EL (cell line): ENCODE measurements at regions not wholly inside any gene's neighbourhood (a gene's known extent, or its start where the extent isn't known, plus 50 kb on each side); places are given as distances from the start of the nearest gene placed in this dataset.

ENCODE experiments used
- DNase-seq: peaks from one replicate; pipeline ENCODE4 v3.0.0-alpha.2; 2016

DNA sequence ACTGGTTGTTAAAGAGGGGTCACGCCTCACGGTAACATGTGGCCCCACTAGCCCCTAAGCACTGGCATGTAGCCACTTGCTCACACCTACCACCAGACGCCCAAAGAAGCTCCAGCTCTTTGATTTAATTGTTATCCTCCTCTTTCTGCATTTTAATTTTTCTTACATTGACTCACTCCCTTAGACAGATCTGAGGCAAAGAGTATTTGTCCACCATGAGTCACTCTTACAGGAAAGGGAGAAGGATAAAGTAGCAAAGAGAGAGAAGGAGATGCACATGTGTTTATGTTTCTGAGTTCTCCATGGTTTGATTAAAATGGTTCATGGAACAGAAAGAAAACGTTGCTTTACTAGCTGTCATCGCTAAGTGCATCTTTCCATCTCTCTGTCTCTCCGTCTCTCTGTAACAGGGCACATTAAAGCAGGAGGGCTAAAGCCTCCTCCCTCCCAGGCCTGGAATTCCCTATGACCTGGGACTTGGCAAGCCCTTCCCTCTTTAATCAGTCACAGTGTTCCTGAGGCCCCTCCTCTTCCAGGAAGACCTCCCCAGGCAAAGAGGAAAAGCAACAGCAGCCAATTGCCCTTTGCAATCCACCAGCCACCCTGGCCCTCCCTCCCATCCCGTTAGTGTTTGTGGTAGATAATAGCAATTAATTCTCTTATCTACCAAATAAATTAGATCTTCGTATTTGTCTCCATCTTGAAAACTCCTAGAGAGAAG is 112.8 kb upstream of the TSHZ2 start:
- no peak for DNase-seq

DNA sequence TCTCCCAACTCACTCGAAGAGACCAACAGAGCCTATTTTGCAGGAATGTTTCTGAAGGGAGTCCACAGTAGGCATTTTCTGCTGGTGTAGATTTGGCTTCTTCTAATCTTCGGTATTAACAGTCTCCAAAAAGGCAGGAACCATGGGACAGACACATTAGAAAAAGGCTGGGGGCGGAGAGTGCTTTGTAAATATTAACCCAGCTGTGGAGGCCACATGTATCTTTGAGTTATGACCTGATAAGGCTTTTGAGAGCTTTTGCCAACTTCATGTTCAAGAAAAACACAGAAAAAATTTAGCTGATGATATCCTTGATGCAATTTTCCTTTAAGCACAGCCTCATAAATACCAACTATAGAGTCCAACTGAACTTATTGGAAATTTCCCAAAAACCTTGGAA is 119.4 kb upstream of the TSHZ2 start:
- DNase-seq: no peak

DNA sequence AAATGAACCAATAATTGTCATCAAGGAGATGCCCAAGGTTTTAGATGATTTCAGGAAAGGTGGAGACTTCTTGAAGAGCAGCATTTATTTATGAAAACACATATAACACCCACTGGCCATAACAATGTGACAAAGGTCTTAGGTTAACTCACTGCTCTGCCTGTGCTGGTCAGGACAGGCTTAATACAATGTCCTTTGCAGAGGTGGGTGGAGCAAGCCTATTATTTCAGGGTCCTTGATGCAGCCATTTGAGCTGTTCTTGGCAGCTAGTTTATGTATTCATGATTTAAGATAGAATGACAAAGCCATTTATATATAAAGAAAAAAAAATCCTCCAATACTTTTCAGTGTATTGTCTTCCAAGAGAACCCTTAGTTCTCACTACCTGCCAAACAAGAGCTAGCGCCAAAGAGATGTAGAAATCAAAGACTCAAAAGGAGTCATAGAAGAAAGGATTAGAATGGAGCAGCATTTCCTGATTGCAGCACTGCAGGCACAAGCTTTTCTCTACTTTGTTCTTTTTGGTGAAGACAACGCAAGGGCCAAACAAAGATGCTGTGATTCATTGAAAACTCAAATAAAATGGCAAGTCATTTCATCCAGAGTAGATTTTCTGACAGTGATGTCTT is 124.3 kb upstream of the TSHZ2 start:
- no peak for DNase-seq

DNA sequence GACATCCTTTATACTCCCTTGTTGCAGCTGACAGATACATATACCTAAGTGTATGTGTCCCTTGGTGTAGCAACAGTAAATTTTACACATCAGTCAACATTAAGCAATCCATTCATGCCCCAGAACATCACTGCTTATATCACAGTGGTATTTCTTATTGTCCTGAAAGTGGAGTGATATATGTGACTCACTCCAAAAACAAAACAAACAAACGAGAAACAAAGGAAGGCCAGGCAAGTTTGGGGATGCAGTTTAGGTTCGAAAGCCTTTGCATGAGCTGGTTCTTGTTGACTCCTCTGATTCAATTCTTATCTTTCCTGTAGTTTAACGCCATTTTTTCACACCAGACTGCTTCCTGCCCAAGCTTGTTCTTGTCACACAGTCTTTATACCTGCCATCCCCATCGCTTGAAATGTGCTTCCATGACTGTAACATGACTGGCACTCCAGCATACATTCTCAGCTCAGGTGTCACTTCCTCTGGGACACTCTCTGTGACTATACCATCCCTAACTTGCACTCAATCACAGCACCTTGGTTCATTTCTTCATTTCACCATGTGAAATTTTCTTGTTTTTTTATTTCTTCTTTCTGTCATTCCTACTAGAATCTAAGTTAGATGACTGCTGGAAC is 125.0 kb upstream of the TSHZ2 start:
- DNase-seq: no peak

DNA sequence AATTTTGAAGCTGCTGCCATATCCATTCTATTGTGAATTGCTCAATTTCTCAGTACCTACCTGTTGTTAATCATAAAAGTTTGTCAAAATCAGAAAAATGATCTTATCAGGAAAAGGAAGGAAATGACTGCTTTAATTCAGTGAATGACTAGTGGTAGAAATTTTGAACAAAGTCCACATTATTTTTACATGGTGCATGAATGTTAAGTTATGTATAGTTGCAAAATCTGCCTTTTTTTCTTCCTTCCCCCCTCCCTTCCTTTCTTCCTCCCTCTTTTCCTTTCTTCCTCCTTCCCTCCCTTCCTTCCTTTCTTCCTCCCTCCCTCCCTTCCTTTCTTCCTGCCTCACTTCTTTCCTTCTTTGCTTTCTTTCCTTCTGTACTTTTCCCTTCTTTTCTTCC is 127.1 kb upstream of the TSHZ2 start:
- DNase-seq: no peak

DNA sequence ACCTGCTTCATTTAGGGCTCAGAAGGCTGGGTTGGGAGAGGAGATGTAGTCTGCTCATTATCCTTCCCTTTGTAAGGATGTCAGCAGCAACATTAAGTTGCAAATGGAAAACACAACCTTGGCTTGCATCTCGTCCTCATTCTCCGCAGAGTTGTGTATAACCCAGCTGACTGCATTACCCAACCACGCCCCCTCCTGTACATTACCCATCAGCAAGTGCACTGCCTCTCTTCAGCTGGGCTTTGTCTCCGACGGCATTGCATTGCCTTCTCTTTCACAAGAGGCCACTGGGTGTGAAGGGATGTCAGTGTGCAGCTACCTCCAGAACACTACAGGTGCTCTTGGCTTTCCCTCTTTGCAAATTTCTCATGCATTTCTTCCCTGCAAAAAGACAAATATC is 128.7 kb upstream of the TSHZ2 start:
- DNase-seq: no peak

DNA sequence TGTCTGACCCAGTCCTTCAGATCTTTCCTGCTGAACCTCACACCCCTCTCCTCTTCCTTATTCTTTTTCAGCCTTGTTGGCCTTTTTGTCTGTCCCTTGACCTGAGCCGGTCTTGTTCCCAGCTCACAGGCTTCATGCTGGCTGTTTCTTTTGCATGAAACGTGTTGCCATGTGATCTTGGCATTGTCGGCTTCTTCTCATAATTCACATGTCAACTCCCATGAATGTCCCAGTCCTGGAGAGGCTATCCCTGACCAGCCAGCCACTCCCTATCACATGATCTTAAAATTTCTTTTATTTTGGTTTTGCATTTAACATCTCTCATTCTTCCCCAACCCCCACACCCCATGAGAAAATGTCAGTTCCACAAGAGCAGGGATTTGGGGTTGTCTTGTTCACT is 131.2 kb upstream of the TSHZ2 start:
- no peak for DNase-seq

DNA sequence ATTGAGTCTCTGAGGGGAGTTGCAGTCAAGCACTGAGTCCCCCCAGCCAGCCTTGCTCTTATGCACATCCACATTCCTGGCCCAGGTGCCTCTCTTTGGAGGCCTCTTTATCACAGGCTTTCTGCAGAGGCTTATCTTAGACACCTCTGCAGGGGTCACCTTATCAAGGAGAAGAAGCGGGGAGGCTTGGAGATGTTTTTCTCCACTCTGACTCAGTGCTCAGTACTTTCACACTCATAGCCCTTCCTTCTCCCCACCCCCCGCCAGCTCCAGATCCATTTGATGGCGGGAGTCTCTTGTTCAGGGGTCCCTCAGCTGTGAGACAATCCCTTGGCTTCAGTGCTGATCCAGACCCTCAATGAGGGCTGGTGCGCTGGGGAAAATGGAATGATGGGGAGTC is 132.1 kb upstream of the TSHZ2 start:
- no peak for DNase-seq

DNA sequence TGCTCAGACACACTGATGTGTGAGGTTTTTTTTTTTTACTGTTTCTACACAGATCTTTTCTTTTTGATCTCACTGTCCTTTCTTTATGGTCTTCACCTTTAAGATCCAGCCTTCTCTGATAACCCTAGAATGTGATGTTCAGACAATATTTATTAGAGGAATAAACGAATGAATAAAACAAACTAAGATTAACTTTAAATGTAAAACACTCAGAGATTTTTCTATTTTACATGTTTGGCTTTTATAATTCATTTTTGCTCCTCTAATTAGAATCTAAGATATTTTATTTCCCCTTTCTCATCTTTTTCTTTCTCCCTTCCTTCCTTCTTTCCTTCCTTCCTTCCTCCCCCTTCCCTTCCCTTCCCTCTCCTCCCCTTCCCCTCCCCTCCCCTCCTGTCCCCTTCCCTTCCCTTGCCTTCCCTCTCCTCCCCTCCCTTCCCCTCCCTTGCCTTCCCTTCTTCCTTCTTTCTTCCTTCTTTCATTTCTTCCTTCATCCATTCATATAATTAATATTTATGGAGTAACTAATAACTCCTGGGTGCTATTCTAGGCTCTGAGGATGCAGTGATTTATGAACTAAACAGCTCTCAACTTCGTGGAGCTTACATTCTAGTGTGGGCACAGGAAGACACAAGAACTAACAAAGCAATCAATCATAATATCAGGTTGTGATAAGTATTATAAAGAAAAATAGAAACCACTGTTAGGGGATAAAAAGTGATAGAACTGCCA is 133.5 kb upstream of the TSHZ2 start:
- no peak for DNase-seq

DNA sequence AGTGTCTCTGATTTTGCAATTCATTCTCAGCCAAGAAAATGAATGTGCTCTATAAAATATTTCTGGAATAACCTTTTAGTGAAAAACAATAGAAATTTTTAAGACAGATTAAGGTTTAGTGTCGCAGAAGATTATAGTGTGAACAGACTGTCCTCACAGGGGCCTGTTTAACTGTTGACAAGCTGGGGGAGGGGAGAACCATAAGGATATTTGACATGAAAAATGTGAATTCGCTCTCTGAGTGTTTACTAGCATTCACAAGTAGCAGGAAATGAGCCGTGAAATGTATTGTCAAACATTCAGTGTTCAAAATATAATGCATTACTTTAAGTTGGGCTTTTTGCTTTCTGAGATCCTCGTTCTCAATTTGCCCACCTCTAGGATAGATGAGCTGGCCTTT is 134.8 kb upstream of the TSHZ2 start:
- no peak for DNase-seq

DNA sequence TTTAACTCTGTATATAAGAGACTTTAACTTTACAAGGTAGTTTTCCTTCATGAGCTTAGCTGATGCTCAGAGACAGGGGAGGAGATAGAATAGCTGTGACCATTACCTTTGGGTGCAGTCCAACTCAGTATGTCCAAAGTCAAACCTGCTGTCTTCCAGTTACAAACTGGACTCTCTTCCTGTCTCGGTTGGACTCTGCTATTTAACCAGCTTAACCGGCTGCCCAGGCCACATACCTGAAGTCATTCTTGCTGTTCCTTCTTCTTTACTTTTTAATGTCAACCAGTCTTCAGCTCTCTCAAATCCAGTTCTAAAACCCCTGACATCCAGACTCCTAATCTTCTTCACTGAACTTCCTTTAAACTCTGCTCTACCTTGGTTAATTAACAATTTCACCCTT is 138.3 kb upstream of the TSHZ2 start:
- no peak for DNase-seq

DNA sequence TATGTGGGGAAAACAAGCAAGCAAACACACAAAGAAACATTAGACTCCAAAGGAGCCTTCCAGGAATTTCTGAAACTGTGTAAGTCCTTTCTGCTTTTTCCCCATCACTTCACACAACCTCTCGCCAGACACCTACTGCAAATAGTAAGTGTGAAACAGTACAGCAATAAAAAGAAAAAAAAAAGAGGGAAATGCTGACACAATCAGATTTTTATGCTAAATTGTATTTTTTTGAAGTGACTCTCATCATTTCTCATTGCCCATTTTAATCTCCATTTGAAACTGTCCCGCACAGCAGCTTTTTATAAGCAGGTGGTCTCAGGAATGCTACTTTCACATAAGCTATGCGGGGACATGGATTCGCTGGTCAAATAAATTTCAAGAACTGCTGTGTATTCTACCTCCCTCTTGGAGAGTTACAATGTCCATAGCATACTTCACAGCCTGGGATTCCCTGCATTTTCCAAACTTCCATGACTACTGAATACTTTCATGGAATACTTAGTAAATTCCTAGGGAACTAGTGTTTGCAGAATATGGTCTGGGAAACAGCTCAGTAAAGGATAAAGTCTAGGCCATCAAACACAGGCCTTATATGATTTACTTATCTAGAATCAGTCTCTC is 139.9 kb upstream of the TSHZ2 start:
- no peak for DNase-seq

DNA sequence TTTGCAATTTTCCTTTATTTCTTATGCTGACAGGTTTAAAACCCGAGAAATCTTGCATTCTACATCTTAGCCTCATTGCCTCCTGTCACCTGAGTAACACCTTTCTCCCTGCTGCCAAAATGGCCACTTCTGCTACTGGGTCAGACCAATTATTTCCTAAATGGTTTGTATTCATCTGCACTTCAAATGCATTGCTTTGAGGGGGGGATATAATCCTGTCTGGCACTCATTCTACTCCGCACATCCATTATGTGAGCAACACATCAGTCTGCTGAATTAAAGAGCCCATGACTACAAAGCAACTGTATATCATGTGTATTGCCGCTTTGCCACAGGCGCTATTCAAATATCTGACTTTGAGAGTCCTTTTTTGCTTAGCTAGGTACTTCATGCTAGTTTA is 141.6 kb upstream of the TSHZ2 start:
- DNase-seq: no peak

DNA sequence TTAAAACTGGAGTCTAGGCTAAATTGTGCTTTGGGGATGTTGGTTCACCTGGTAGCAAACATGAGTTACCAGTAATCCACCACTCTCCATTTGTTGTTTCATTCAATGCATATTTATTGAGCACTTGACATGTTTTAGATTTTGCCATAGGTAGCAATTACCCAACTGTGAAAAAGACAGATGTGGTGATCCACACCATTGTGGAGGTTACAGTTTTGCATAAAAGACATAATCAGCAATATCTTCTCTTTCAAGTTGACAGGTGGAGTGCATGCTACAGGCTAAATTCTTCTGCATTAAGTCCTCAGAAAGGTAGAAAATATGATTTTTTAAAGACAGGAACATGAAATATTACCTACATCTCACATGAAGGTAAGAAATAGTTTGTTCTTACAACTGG is 143.0 kb upstream of the TSHZ2 start:
- no peak for DNase-seq

DNA sequence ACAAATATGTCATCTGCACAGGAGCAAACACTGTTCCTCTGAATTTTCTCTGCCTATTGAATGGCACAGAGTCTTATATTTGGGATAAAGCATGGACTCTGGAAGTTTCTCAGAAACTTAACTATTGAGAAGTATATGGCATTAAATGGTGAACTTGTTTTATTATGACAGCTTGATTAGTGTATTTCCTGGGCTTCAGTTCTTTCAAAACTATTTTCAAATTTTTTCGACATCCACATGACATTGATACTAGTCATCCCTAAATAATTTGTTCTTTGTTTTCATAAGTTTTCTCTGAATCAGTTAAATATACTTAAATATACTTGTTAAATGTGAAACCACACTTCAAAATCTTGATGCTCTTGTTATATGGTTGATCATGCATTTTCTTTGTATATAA is 144.0 kb upstream of the TSHZ2 start:
- no peak for DNase-seq

DNA sequence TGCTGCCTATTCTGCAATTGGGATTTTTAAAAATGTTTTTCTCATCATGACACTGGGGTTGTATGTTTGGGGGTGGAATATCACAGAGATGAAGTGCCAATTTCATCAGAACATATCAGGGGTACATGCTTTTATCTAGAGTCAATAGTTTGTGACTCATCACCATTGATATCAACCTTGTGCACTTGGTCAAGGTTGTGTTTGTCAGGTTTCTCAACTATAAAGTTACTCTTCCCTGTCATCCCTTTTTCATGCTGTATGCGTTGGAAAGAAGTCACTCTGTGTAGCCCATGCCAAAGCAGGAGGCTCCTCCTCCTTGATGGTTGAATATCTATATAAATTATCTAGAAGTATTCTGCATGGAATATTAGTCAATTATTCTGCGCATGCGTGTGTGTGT is 145.4 kb upstream of the TSHZ2 start:
- no peak for DNase-seq

DNA sequence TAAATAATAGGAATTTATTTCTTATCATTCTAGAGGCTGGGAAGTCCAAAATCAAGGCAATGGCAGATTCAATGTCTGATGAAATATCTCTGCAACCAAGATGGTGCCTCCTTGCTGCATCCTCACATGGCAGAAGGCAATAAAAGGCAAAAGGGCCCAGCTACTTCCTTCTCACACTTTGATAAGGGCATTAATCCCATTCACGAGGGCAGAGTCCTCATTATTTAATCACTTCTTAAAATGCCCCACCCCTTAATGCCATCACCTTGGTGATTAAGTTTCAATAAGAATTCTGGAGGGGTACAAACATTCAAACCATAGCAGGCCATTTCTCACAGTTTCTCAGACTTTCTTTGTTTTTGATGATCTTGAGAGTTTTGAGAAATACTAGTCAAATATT is 145.8 kb upstream of the TSHZ2 start:
- no peak for DNase-seq

DNA sequence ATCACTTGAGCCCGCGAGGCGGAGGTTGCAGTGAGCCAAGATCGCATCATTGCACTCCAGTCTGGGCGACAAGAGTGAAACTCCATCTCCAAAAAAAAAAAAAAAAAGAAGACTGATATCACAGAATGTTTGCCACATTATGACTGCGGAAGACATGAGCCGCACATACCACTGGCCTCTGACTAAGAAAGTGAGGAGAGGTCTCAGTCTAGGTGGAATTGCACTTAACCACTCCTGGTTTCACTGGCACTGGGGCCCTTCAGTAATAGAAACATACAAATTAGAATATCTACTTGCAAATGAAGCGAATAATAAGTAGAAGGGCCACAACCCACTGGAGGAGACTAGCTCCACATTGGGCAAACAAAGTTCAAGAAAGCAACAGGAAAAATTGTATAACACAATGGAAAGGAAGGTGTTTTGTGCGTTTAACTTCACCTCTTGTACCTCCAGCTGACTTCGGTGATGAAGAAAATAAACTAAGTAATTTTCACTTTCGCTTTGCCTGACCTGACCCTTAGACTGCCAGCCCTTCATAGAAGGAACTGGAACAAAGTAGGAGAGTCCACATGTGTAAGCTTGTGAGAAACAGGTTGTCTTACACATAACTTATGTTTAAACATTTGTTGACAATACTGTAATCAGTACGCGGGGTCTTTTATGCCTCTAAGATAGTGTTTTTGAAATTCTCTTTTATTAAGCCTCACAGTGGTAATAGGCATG is 147.5 kb upstream of the TSHZ2 start:
- no peak for DNase-seq

DNA sequence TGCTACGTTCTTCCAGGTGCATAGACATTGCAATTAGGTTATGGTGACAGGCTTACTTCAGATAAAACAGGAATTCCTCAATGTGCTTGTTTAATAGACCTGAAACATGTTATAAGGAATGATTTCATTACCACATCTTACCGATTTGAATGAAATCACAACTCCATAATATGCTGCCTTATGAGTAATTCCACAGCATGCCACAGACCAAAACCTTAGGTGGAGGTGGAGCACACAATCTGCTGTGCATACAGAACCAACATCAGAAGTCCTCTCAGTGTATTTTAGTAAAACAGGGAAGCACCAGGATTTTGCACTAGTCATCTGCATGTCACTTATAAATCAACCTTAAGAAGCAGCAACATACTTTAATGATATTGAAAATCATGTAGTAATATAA is 148.9 kb upstream of the TSHZ2 start:
- DNase-seq: no peak

DNA sequence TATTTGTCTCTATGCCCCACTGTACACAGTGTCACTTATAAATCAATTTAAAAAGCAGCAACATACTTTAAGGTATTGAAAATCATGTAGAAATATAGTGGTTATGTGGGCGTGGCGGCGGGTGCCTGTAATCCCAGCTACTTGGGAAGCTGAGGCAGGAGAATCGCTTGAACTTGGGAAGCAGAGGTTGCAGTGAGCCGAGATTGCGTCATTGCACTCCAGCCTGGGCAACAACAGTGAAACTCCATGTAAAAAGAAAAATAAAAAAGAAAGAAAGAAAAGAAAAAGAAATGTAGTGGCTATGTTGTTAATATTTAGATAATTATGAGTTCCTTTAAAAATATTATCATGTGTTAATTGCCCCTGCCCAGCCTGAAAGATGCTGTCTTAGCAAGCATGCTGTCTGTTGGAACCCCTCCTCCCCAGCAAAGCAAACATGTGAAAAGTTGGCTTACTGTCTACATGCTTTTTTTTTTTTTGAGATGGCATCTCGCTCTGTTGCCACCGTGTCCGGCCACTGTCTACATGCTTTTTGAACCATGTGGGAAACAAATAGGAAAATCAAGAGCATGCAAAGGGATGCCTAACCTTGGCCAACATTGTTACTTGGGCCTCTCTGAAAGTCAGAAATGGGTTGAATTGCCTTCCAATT is 151.4 kb upstream of the TSHZ2 start:
- DNase-seq: no peak

DNA sequence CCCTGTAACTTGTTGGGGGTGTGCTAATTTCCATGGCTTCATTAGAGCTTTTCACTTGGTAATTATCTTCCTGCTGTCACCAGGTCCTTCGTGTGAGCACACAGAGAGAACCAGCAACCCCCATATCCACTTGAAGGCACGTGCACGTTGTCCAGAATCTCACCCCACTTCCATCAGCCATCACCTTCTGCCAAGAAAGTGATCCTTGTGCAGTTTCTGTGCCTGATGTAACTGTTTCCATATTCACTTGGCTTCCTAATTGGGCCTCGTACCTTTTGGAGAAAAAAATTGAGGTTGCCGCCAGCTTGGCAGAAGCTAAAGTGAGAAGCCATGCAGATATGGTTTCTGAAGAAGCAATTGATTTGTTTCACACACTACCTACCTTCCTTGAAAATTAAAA is 153.7 kb upstream of the TSHZ2 start:
- DNase-seq: no peak

DNA sequence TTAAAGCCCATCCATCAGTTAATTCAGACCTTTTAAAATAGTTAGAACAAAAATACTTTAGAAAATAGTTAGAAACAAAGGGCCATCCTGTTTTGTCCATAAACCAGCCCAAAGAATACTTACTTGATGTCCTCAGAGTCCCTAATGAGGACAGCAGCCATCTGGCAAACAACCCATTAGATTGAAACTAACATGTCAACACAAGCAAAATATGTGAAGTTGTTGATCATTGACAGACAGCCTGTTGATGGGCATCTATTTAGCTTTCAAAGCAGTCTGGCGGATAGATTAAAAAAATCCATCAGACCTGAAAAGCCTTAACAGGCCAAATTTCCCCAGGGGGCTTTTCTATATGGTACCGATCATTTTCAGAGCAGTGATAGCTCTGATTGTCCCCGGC is 154.2 kb upstream of the TSHZ2 start:
- DNase-seq: no peak
